Osteoblast (primary cell): ENCODE measurements at regions not wholly inside any gene's neighbourhood (a gene's known extent, or its start where the extent isn't known, plus 50 kb on each side); places are given as distances from the start of the nearest gene placed in this dataset.
"Not testable (repeated sequence)": the region's sequence is repeated elsewhere in the genome, so short reads cannot be mapped to it uniquely, and the experiment has no call there.

Source experiments
- DNase-seq: peaks from one replicate; pipeline ENCODE4 v3.0.0; 2011; ENCODE audit warnings: low spot score, mixed read lengths; ENCODE audit not compliant: insufficient read length; ENCODE audit errors: missing footprints
- H2AFZ ChIP-seq: 2 replicates; pipeline ENCODE4 v1.6.0; 2011; ENCODE audit warnings: mild to moderate bottlenecking, low read length
- H3K27ac ChIP-seq: 2 replicates; pipeline ENCODE4 v1.5.1; 2011; ENCODE audit warnings: mild to moderate bottlenecking, low read depth, low read length, moderate library complexity
- H3K27me3 ChIP-seq: 2 replicates; pipeline ENCODE4 v1.6.0; 2012; ENCODE audit warnings: mild to moderate bottlenecking, control low read depth, inconsistent platforms, low read length, moderate library complexity; ENCODE audit not compliant: insufficient read depth
- H3K36me3 ChIP-seq: 2 replicates; pipeline ENCODE4 v1.5.1; 2011; ENCODE audit warnings: mild to moderate bottlenecking, low read length, control low read depth, moderate library complexity; ENCODE audit not compliant: insufficient read depth
- H3K4me1 ChIP-seq: 2 replicates; pipeline ENCODE4 v1.5.1; 2011; ENCODE audit warnings: mild to moderate bottlenecking, low read length, control low read depth, moderate library complexity; ENCODE audit not compliant: insufficient read depth
- H3K4me2 ChIP-seq: 2 replicates; pipeline ENCODE4 v1.6.0; 2011; ENCODE audit warnings: mild to moderate bottlenecking, low read length; ENCODE audit not compliant: insufficient read depth
- H3K4me3 ChIP-seq: fragments of 200-600 bp; sonication (generic); 3 replicates; pipeline ENCODE4 v1.5.1; 2012; ENCODE audit warnings: mild to moderate bottlenecking, low read length, inconsistent platforms; ENCODE audit not compliant: insufficient read depth
- H3K79me2 ChIP-seq: 2 replicates; pipeline ENCODE4 v1.6.0; 2012; ENCODE audit warnings: mild to moderate bottlenecking, low read length, control low read depth, inconsistent platforms; ENCODE audit not compliant: insufficient read depth
- H3K9me3 ChIP-seq: 2 replicates; pipeline ENCODE4 v1.5.1; 2011; ENCODE audit warnings: low read depth, low read length, control low read depth
- H4K20me1 ChIP-seq: 2 replicates; pipeline ENCODE4 v1.6.0; 2012; ENCODE audit warnings: mild to moderate bottlenecking, low read length, control low read depth; ENCODE audit not compliant: insufficient read depth
- TF ChIP-seq, protein P1 (sequence below): IDR thresholded peaks from 2 replicates; pipeline ENCODE4 v1.5.1; 2011; ENCODE audit warnings: mild to moderate bottlenecking, low read depth, low read length, moderate library complexity; ENCODE audit errors: extremely low read depth

DNA sequence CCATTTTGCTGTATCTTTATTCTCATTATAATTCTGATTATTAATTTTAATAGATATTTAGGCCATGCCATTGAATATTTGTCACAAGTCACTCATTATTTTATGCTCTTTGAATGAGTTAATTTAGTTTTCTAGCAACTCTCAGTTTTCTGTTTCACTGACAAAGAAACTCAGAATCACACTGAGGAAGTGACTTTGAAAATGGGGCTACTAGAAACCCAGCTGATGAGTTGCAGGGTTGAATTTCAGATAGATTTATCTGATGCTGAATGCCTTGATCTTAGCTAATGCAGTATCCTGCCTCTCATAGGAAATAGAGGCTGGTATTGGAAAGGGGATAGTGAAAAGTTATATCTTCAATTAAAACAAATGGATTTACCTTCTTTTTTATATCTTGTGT, 67.4 kb upstream of the PLA2G4A start:
- no peak overlapping the region for H2AFZ ChIP-seq
- no peaks in the 10 kb centered on the region for H4K20me1 ChIP-seq
- no peak overlapping the region for H3K4me3 ChIP-seq
- H3K79me2 ChIP-seq = no peaks in the 10 kb centered on the region
- TF ChIP-seq, protein P1, sequence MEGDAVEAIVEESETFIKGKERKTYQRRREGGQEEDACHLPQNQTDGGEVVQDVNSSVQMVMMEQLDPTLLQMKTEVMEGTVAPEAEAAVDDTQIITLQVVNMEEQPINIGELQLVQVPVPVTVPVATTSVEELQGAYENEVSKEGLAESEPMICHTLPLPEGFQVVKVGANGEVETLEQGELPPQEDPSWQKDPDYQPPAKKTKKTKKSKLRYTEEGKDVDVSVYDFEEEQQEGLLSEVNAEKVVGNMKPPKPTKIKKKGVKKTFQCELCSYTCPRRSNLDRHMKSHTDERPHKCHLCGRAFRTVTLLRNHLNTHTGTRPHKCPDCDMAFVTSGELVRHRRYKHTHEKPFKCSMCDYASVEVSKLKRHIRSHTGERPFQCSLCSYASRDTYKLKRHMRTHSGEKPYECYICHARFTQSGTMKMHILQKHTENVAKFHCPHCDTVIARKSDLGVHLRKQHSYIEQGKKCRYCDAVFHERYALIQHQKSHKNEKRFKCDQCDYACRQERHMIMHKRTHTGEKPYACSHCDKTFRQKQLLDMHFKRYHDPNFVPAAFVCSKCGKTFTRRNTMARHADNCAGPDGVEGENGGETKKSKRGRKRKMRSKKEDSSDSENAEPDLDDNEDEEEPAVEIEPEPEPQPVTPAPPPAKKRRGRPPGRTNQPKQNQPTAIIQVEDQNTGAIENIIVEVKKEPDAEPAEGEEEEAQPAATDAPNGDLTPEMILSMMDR = no peak
- no peak for DNase-seq
- H3K27ac ChIP-seq = no peak overlapping the region
- peaks cover 7% of the 10 kb centered on the region for H3K4me1 ChIP-seq
- no peak overlapping the region for H3K4me2 ChIP-seq
- no peaks in the 10 kb centered on the region for H3K27me3 ChIP-seq
- H3K36me3 ChIP-seq = no peaks in the 10 kb centered on the region
- no peaks in the 10 kb centered on the region for H3K9me3 ChIP-seq

DNA sequence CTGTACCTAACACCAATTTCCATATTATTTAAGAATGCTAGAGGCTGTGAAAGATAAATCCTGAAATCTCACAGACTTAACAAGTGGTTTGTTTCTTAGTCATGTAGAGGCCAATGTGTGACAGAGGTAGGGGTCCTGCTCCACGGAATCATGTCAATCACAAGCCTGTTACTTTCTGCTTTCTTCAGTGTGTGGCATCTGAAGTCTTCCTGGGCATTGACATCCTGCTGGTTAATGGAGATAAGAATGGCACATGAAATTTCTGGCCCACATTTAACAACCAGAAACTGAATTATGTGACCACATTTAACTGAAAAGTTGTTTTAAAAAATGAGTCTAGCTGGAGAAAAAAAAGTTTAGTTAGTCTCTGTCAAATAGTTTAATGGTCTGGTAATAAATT, 68.3 kb upstream of the PLA2G4A start:
- H3K4me2 ChIP-seq = no peak overlapping the region
- no peak for DNase-seq
- H3K4me1 ChIP-seq = peaks cover 7% of the 10 kb centered on the region
- H3K27ac ChIP-seq = no peak overlapping the region
- no peaks in the 10 kb centered on the region for H3K9me3 ChIP-seq
- H3K4me3 ChIP-seq = no peak overlapping the region
- H4K20me1 ChIP-seq = no peaks in the 10 kb centered on the region
- no peaks in the 10 kb centered on the region for H3K27me3 ChIP-seq
- TF ChIP-seq, protein P1 = no peak
- H3K79me2 ChIP-seq = no peaks in the 10 kb centered on the region
- no peaks in the 10 kb centered on the region for H3K36me3 ChIP-seq
- H2AFZ ChIP-seq = no peak overlapping the region

DNA sequence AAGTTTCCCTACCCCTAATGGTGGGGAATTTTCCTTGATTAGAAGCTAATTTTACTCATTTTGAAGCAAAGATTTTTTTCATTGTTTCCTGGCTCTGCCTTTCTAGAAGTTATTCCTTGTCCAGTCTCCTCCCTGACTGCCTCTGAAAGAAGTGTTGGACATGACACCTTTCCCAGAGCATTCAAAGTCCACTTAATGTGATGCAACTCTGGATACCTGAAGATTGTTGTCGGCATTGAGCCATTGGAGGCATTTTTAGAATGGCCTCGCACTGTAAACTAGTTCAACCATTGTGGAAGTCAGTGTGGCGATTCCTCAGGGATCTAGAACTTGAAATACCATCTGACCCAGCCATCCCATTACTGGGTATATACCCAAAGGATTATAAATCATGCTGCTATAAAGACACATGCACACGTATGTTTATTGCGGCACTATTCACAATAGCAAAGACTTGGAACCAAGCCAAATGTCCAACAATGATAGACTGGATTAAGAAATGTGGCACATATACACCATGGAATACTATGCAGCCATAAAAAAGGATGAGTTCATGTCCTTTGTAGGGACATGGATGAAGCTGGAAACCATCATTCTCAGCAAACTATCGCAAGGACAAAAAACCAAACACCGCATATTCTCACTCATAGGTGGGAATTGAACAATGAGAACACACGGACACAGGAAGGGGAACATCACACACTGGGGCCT, 69.7 kb upstream of the PLA2G4A start:
- DNase-seq, H3K4me2 ChIP-seq, H3K27me3 ChIP-seq, H4K20me1 ChIP-seq, H3K36me3 ChIP-seq, H3K79me2 ChIP-seq, H3K27ac ChIP-seq, H2AFZ ChIP-seq, H3K4me3 ChIP-seq, H3K4me1 ChIP-seq, H3K9me3 ChIP-seq: not testable (repeated sequence)

DNA sequence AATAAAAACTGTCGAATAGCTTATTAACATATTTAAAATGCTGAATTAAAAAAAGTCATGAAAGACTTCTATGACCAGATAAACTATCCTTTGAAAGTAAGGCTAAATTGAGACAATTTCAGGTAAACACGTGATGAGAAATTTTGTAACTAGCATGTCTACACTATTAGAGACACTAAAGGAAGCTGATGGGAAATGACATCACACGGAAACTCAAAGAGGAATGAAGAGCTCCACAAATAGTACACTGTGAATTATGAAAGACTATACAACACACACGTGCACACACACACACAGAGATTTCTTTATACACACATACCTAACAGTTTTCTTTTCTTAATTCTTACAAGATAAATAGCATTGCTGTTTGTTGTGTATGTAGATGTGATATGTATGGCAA, 70.9 kb upstream of the PLA2G4A start:
- Histone ChIP-seq H3K9me3 (no peaks in the 10 kb centered on the region), H4K20me1 (no peaks in the 10 kb centered on the region), H3K27me3 (no peaks in the 10 kb centered on the region), H2AFZ (no peak overlapping the region), H3K36me3 (no peaks in the 10 kb centered on the region), H3K27ac (no peak overlapping the region), H3K4me2 (no peak overlapping the region), H3K4me3 (no peak overlapping the region), H3K79me2 (no peaks in the 10 kb centered on the region), H3K4me1 (no peaks in the 10 kb centered on the region)
- TF ChIP-seq, protein P1 = no peak
- no peak for DNase-seq
